B cell (primary cell): ENCODE measurements at regions not wholly inside any gene's neighbourhood (a gene's known extent, or its start where the extent isn't known, plus 50 kb on each side); places are given as distances from the start of the nearest gene placed in this dataset.

Experiments
- CTCF ChIP-seq: fragments of 200-600 bp; IDR thresholded peaks from one replicate; pipeline ENCODE4 v1.8.0; 2022; ENCODE audit warnings: antibody characterized with exemption, mild to moderate bottlenecking
- EZH2 ChIP-seq: IDR thresholded peaks from 2 replicates; pipeline ENCODE4 v1.6.1; 2012; ENCODE audit warnings: borderline replicate concordance, low read depth, mild to moderate bottlenecking, moderate library complexity, low read length; ENCODE audit not compliant: insufficient read depth, poor library complexity, severe bottlenecking

DNA sequence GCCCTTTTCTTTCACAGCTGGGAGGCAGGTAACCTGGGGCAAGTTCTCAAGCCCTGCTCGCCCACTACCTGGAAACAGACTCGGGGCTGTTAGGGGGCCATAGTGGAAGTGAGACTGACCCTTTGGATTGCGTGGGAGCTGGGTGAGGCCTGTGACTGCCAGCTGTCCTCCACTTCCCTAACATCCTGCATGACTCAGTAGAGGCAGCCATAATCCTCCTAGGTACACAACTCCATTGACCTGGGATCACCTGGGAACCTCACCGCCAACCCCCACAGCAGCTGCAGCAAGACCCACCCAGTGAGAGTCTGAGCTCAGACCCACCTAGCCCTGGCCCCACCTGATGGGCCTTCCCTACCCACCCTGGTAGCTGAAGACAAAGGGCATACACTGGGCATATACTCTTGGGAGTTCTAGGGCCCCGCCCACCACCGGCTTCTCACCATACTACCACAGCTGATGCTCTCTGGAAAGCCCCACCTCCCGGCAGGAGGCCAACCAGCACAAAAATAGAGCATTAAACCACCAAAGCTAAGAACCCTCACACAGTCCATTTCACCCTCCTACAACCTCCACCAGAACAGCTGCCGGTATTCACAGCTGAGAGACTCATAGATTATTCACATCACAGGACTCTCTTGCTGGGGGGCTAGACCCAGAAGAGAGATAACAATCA, 61.1 kb upstream of the DCTD start:
- TF ChIP-seq CTCF (no peak), EZH2 (no peak)
